ENCODE measurements at regions not wholly inside any gene's neighbourhood (a gene's known extent, or its start where the extent isn't known, plus 50 kb on each side); places are given as distances from the start of the nearest gene placed in this dataset.

DNA sequence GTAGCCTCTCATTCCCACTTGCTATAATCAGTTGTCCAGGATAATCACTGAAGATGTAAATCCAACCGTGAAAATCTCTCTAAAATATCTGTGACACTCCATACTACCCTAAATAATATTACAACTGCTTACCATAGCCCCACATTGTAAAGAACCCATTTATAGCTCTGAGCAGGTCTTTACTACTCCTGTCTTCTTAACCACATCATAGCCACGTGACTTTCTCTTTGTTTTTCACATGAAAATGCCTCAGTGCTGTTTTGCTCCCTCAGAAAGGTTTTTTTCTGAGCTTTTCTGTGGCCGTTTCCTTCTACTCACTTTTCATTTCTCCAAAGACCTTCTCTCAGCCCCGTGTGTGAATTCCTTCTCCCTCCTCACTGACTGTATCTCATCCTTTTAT, 662.2 kb upstream of the ADARB2 start:
- no peak overlapping the region for H3K27ac ChIP-seq
- no peaks in the 10 kb centered on the region for H3K27me3 ChIP-seq
- H3K4me3 ChIP-seq, result no peak overlapping the region
- WGBS, 3 donors, result 60 to 64% (median 60%) methylated on average over 4 of the region's 4 CpGs
- TF ChIP-seq EP300 (IDR thresholded peaks at IDR 0.05) (no peak), POLR2A (IDR thresholded peaks at IDR 0.05) (no peak)
- TF ChIP-seq, protein P1, sequence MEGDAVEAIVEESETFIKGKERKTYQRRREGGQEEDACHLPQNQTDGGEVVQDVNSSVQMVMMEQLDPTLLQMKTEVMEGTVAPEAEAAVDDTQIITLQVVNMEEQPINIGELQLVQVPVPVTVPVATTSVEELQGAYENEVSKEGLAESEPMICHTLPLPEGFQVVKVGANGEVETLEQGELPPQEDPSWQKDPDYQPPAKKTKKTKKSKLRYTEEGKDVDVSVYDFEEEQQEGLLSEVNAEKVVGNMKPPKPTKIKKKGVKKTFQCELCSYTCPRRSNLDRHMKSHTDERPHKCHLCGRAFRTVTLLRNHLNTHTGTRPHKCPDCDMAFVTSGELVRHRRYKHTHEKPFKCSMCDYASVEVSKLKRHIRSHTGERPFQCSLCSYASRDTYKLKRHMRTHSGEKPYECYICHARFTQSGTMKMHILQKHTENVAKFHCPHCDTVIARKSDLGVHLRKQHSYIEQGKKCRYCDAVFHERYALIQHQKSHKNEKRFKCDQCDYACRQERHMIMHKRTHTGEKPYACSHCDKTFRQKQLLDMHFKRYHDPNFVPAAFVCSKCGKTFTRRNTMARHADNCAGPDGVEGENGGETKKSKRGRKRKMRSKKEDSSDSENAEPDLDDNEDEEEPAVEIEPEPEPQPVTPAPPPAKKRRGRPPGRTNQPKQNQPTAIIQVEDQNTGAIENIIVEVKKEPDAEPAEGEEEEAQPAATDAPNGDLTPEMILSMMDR (IDR thresholded peaks at IDR 0.05), result no peak
- no peak for DNase-seq
- intact Hi-C loops (cut with DNase I), result no loop called here
- no peaks in the 10 kb centered on the region for H3K9me3 ChIP-seq
- no peaks in the 10 kb centered on the region for H3K4me1 ChIP-seq (ENCODE audit: insufficient read depth)
- no peaks in the 10 kb centered on the region for H3K36me3 ChIP-seq

DNA sequence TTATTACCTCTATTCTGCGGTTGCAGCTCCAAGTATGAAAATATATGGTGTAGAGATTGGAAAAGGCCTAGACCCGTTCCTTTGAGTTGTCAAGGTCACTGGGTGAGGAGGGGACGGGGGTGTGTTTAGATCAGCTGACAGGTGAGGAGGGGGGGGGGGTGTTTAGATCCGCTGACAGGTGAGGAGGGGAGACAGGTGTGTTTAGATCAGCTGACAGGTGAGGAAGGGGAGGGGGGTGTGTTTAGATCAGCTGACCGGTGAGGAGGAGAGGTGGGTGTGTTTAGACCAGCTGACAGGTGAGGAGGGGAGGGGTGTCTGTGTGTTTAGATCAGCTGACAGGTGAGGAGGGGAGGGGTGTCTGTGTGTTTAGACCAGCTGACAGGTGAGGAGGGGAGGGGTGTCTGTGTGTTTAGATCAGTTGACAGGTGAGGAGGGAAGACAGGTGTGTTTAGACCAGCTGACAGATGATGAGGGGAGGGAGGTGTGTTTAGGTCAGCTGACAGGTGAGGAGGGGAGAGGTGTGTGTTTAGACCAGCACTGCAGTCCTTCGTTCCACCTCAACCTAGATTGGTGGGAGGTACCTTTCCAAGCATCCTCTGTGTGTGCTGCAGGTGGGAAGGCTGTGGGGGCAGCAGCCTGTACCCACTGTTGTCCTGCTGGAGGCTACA, 655.0 kb upstream of the ADARB2 start:
- H3K36me3 ChIP-seq, result no peaks in the 10 kb centered on the region
- H3K27ac ChIP-seq, result no peak overlapping the region
- 32 to 47% (median 36%) methylated on average over 4 to 6 of the region's 6 CpGs for WGBS, 3 donors
- intact Hi-C loops (cut with DNase I), result no loop called here
- no peaks in the 10 kb centered on the region for H3K9me3 ChIP-seq
- TF ChIP-seq POLR2A (IDR thresholded peaks at IDR 0.05) (no peak), EP300 (IDR thresholded peaks at IDR 0.05) (no peak)
- TF ChIP-seq, protein P1 (IDR thresholded peaks at IDR 0.05), result no peak
- no peaks in the 10 kb centered on the region for H3K27me3 ChIP-seq
- no peaks in the 10 kb centered on the region for H3K4me1 ChIP-seq (ENCODE audit: insufficient read depth)
- no peak overlapping the region for H3K4me3 ChIP-seq
- no peak for DNase-seq

DNA sequence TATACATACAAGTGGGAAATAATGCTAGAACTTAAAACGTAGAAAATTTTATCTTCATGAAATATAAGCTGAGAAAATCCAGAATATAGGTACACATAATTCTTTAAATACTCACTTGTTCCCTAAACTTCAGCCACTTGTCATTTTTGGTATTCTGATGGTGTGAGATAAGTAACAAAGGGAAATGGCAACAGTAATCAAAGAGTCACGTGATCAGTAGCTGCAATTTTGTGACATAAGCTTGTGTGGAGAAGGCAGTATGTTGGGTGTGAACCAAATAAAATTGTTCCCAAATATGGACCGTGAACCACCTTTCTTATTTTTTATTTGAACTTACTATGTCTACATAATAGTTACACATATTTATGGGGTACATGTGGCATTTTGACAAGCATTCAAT, 650.3 kb upstream of the ADARB2 start:
- Histone ChIP-seq H3K27me3 (no peaks in the 10 kb centered on the region), H3K36me3 (no peaks in the 10 kb centered on the region), H3K27ac (no peak overlapping the region), H3K4me3 (no peak overlapping the region), H3K9me3 (no peaks in the 10 kb centered on the region), H3K4me1 (ENCODE audit: insufficient read depth) (no peaks in the 10 kb centered on the region)
- DNase-seq, result no peak
- intact Hi-C loops (cut with DNase I), result no loop called here
- WGBS, 3 donors, result 59 to 67% (median 60%) methylated on average over 3 of the region's 3 CpGs
- TF ChIP-seq POLR2A (IDR thresholded peaks at IDR 0.05), result no peak
- TF ChIP-seq, protein P1 (IDR thresholded peaks at IDR 0.05), result no peak
- no peak for TF ChIP-seq EP300 (IDR thresholded peaks at IDR 0.05)

DNA sequence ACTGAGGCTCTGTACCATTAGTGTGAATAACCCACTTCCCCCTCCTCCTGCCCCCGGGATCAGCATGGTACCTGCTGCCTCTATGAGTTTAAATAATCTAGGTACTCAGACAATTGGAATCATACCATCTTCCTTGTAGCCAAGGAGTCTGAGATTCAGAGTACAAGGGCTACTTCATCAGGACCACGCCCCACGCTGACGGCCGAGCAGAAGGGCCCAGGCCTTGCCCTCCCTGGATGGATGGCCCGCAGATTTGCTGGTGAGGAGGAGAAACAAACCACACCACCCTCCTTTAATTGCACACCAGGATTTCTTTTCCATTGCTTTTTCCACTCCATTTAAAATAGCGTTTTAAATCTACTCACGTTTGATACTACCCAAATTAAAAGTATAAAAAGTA, 649.9 kb upstream of the ADARB2 start:
- H3K4me3 ChIP-seq, result no peak overlapping the region
- no peaks in the 10 kb centered on the region for H3K4me1 ChIP-seq (ENCODE audit: insufficient read depth)
- H3K27ac ChIP-seq, result no peak overlapping the region
- no peak for DNase-seq
- 74% methylated on average over 8 of the region's 8 CpGs for WGBS, 3 donors
- H3K36me3 ChIP-seq, result no peaks in the 10 kb centered on the region
- H3K9me3 ChIP-seq, result no peaks in the 10 kb centered on the region
- H3K27me3 ChIP-seq, result no peaks in the 10 kb centered on the region
- intact Hi-C loops (cut with DNase I), result no loop called here
- no peak for TF ChIP-seq EP300 (IDR thresholded peaks at IDR 0.05)
- TF ChIP-seq, protein P1 (IDR thresholded peaks at IDR 0.05), result no peak
- TF ChIP-seq POLR2A (IDR thresholded peaks at IDR 0.05), result no peak
